Glutamatergic neuron (in vitro differentiated cells): ENCODE measurements at regions not wholly inside any gene's neighbourhood (a gene's known extent, or its start where the extent isn't known, plus 50 kb on each side); places are given as distances from the start of the nearest gene placed in this dataset.

Source experiments
- DNase-seq: peaks from one replicate; pipeline ENCODE4 v3.0.0; 2022
- H3K27ac Mint-ChIP-seq: one replicate; pipeline ENCODE4 v1.8.0; 2020; ENCODE audit warnings: mild to moderate bottlenecking, mixed read lengths, inconsistent platforms; ENCODE audit not compliant: unreplicated experiment
- H3K27me3 Mint-ChIP-seq: one replicate; pipeline ENCODE4 v1.8.0; 2020; ENCODE audit warnings: mild to moderate bottlenecking, moderate library complexity, mixed read lengths, inconsistent platforms; ENCODE audit not compliant: unreplicated experiment
- H3K36me3 Mint-ChIP-seq: one replicate; pipeline ENCODE4 v1.8.0; 2020; ENCODE audit warnings: mild to moderate bottlenecking, mixed read lengths, inconsistent platforms; ENCODE audit not compliant: unreplicated experiment
- H3K4me1 Mint-ChIP-seq: one replicate; pipeline ENCODE4 v1.8.0; 2020; ENCODE audit warnings: mild to moderate bottlenecking, low read depth, mixed read lengths, inconsistent platforms; ENCODE audit not compliant: unreplicated experiment
- H3K4me3 Mint-ChIP-seq: one replicate; pipeline ENCODE4 v1.8.0; 2020; ENCODE audit warnings: mild to moderate bottlenecking, mixed read lengths, inconsistent platforms; ENCODE audit not compliant: unreplicated experiment
- H3K9me3 Mint-ChIP-seq: one replicate; pipeline ENCODE4 v1.8.0; 2020; ENCODE audit warnings: mild to moderate bottlenecking, moderate library complexity, mixed read lengths, inconsistent platforms; ENCODE audit not compliant: unreplicated experiment
- CTCF ChIP-seq: fragments of 200-600 bp; sonication (generic); IDR thresholded peaks from one replicate; pipeline ENCODE4 v1.5.0; 2021; ENCODE audit not compliant: partially characterized antibody, unreplicated experiment

DNA sequence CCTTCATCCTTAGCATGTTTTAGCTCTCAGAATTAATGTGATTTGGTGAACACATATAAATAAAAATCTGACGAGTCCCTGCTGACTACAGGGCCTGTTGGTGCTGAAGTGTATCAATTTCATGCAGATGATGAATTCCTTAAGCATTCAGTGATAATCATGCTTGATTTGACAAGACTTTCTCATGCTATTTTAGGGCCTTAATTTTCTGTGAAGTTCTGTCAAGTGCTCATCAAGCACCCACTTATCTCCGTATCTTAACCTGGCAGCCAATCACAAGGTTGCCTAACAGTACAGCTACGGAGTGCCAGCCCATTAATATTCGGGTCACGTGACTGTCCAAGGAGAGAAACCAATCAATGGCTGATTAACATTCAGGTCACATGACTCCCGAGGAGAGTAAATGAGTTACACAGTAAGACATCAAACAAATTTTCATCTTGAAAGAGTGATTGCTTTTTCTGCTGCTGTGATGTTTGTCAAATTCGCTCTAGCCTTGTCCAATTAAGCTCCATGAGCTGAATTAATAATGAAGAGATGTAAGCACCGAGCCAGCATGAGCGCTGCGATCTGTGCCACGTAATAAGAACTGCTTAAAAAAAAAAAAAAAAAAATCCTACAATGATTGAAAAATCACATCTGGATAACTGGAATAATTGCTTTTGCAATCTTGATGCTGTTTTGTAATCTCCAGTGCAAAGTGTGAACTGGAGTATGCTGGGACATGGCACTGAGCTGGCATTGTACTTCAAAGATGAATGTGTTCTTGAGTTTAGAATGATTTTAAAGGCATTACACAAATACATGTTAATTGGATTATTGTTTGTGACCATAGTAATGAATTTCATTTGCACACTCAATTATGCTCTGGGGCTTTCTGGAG is 104.3 kb upstream of the SPATA31D4 start:
- Mint-ChIP-seq H3K36me3 (no peaks in the 10 kb centered on the region), H3K27ac (no peak overlapping the region)

GRCh38 chr9:81824802-81825730 is 103.2 kb upstream of the SPATA31D4 start:
- Mint-ChIP-seq H3K9me3 (no peaks in the 10 kb centered on the region), H3K36me3 (no peaks in the 10 kb centered on the region), H3K27ac (peak overlapping the region; percentile 49), H3K27me3 (peaks cover 2% of the 10 kb centered on the region), H3K4me1 (peaks cover 23% of the 10 kb centered on the region), H3K4me3 (no peak overlapping the region)
- no peak for DNase-seq
- no peak for TF ChIP-seq CTCF

More for the DNA sequence above, 104.3 kb upstream of the SPATA31D4 start:
- H3K4me3 Mint-ChIP-seq = no peak overlapping the region
- H3K4me1 Mint-ChIP-seq = peaks cover 23% of the 10 kb centered on the region
- no peak for DNase-seq
- TF ChIP-seq CTCF = no peak
- H3K9me3 Mint-ChIP-seq = no peaks in the 10 kb centered on the region
- H3K27me3 Mint-ChIP-seq = peaks cover 2% of the 10 kb centered on the region

DNA sequence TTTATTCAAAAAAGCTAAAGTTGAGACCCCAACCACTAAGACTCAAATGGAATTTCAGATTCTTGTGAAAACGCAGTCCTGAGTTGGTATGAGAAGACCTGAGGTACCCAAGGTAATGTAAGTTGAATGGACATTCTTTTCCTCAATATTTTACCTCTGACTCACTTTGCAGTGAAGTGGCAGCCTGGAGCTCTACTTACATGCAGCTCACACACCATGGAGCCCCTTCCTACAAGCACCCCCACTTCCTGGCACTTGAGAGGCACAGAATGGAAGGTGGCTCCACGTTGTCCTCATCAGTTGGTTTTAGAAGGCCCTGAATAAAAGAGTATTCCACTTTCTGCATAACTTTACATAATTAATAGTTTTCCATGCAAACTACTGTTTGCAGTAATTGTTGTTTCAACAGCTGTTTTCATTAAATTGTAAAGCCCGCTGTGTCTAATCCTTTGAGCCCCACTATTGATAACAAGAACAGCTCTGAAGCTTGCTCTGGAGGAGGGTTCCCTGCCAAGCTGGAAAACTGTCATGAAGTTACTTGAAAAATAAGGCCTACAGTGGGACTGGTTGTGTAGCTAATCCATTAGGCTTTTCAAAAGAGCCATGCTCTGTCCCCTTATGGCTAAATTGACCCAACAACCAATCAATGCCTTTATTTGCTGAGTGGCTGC is 102.2 kb upstream of the SPATA31D4 start:
- peaks cover 2% of the 10 kb centered on the region for H3K27me3 Mint-ChIP-seq
- H3K27ac Mint-ChIP-seq = peak overlapping the region; percentile 43
- H3K4me3 Mint-ChIP-seq = no peak overlapping the region
- H3K4me1 Mint-ChIP-seq = peaks cover 23% of the 10 kb centered on the region
- no peaks in the 10 kb centered on the region for H3K36me3 Mint-ChIP-seq
- no peaks in the 10 kb centered on the region for H3K9me3 Mint-ChIP-seq
- TF ChIP-seq CTCF = no peak
- no peak for DNase-seq

GRCh38 chr9:81826517-81826906 is 101.7 kb upstream of the SPATA31D4 start:
- Mint-ChIP-seq H3K27me3 (peaks cover 5% of the 10 kb centered on the region), H3K36me3 (no peaks in the 10 kb centered on the region), H3K4me1 (peaks cover 23% of the 10 kb centered on the region), H3K27ac (peak overlapping the region; percentile 43), H3K4me3 (no peak overlapping the region), H3K9me3 (no peaks in the 10 kb centered on the region)
- TF ChIP-seq CTCF = no peak
- DNase-seq = no peak
